ENCODE measurements at regions not wholly inside any gene's neighbourhood (a gene's known extent, or its start where the extent isn't known, plus 50 kb on each side); places are given as distances from the start of the nearest gene placed in this dataset.
A peak's percentile ranks its signal among the peaks of the same experiment; 100 is the strongest.

GRCh38 chr17:73698966-73699365 lies 54.7 kb upstream of the SDK2 start (continued):
- no peak for TF ChIP-seq CTCF (IDR thresholded peaks at IDR 0.05)
- TF ChIP-seq ZNF281 (CRISPR knock-in tag; IDR thresholded peaks at IDR 0.05), result no peak
- TF ChIP-seq ZNF512 (CRISPR knock-in tag; IDR thresholded peaks at IDR 0.05; ENCODE audit: borderline replicate concordance), result no peak

GRCh38 chr17:73701701-73702100 lies 57.5 kb upstream of the SDK2 start:
- Mint-ChIP-seq H3K4me3 (no peak overlapping the region), H3K9me3 (peaks cover 7% of the 10 kb centered on the region), H3K36me3 (no peaks in the 10 kb centered on the region), H3K4me1 (0 out of 2 replicates have a peak, but pooled peaks cover 2% of the 10 kb centered on the region), H3K27ac (peak overlapping the region; percentile 48; the same call in 1 of the 2 replicates), H3K27me3 (ENCODE audit: low read depth) (no peaks in the 10 kb centered on the region; the same call in 1 of the 2 replicates)
- ChIA-PET POLR2A (no interaction called here), CTCF (interaction anchor here (1.0 to 1.4 kb wide), 2 partner anchors 8 to 56 kb away, joined by 4 to 5 read pairs; no protein-coding TSS in a partner anchor)
- DNase-seq (ENCODE audit: low spot score) (no peak), ATAC-seq (no peak)
- TF ChIP-seq PRRX2 (CRISPR knock-in tag; IDR thresholded peaks at IDR 0.05), result no peak
- no peak for TF ChIP-seq MXD4 (CRISPR knock-in tag; IDR thresholded peaks at IDR 0.05; ENCODE audit: borderline replicate concordance)
- TF ChIP-seq SMAD3 (CRISPR knock-in tag; IDR thresholded peaks at IDR 0.05; ENCODE audit: borderline replicate concordance), result no peak
- no peak for TF ChIP-seq JAZF1 (CRISPR knock-in tag; IDR thresholded peaks at IDR 0.05)
- TF ChIP-seq KAT7 (CRISPR knock-in tag; IDR thresholded peaks at IDR 0.05; ENCODE audit: borderline replicate concordance), result no peak
- no peak for TF ChIP-seq SOX15 (CRISPR knock-in tag; IDR thresholded peaks at IDR 0.05)
- no peak for TF ChIP-seq FOXP1 (CRISPR knock-in tag; IDR thresholded peaks at IDR 0.05; ENCODE audit: borderline replicate concordance)
- TF ChIP-seq MAX (CRISPR knock-in tag; IDR thresholded peaks at IDR 0.05), result no peak
- TF ChIP-seq RORB (CRISPR knock-in tag; IDR thresholded peaks at IDR 0.05), result no peak
- no peak for TF ChIP-seq ZNF416 (CRISPR knock-in tag; IDR thresholded peaks at IDR 0.05)
- no peak for TF ChIP-seq NFYB (CRISPR knock-in tag; conservative IDR thresholded peaks at IDR 0.05; ENCODE audit: low read depth)
- TF ChIP-seq GTF2I (CRISPR knock-in tag; conservative IDR thresholded peaks at IDR 0.05), result no peak

- ChIA-PET CTCF (interaction anchor here (1.5 kb wide), 1 partner anchor 53 kb away, joined by 3 read pairs; no protein-coding TSS in a partner anchor), POLR2A (no interaction called here)
- no peak for TF ChIP-seq TP53 (CRISPR knock-in tag; IDR thresholded peaks at IDR 0.05)
- TF ChIP-seq HMGA2 (CRISPR knock-in tag; IDR thresholded peaks at IDR 0.05), result no peak
- TF ChIP-seq, protein P1, sequence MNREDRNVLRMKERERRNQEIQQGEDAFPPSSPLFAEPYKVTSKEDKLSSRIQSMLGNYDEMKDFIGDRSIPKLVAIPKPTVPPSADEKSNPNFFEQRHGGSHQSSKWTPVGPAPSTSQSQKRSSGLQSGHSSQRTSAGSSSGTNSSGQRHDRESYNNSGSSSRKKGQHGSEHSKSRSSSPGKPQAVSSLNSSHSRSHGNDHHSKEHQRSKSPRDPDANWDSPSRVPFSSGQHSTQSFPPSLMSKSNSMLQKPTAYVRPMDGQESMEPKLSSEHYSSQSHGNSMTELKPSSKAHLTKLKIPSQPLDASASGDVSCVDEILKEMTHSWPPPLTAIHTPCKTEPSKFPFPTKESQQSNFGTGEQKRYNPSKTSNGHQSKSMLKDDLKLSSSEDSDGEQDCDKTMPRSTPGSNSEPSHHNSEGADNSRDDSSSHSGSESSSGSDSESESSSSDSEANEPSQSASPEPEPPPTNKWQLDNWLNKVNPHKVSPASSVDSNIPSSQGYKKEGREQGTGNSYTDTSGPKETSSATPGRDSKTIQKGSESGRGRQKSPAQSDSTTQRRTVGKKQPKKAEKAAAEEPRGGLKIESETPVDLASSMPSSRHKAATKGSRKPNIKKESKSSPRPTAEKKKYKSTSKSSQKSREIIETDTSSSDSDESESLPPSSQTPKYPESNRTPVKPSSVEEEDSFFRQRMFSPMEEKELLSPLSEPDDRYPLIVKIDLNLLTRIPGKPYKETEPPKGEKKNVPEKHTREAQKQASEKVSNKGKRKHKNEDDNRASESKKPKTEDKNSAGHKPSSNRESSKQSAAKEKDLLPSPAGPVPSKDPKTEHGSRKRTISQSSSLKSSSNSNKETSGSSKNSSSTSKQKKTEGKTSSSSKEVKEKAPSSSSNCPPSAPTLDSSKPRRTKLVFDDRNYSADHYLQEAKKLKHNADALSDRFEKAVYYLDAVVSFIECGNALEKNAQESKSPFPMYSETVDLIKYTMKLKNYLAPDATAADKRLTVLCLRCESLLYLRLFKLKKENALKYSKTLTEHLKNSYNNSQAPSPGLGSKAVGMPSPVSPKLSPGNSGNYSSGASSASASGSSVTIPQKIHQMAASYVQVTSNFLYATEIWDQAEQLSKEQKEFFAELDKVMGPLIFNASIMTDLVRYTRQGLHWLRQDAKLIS (CRISPR knock-in tag; IDR thresholded peaks at IDR 0.05; ENCODE audit: borderline replicate concordance), result no peak
- no peak for TF ChIP-seq RELA (CRISPR knock-in tag; IDR thresholded peaks at IDR 0.05; ENCODE audit: borderline replicate concordance)
- TF ChIP-seq, protein P2, sequence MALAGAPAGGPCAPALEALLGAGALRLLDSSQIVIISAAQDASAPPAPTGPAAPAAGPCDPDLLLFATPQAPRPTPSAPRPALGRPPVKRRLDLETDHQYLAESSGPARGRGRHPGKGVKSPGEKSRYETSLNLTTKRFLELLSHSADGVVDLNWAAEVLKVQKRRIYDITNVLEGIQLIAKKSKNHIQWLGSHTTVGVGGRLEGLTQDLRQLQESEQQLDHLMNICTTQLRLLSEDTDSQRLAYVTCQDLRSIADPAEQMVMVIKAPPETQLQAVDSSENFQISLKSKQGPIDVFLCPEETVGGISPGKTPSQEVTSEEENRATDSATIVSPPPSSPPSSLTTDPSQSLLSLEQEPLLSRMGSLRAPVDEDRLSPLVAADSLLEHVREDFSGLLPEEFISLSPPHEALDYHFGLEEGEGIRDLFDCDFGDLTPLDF (CRISPR knock-in tag; IDR thresholded peaks at IDR 0.05), result no peak
- TF ChIP-seq TCF7 (CRISPR knock-in tag; IDR thresholded peaks at IDR 0.05; ENCODE audit: low read depth), result no peak
- no peak for TF ChIP-seq ZNF423 (CRISPR knock-in tag; IDR thresholded peaks at IDR 0.05)
- TF ChIP-seq ATF1 (CRISPR knock-in tag; IDR thresholded peaks at IDR 0.05), result no peak
- no peak for TF ChIP-seq ESRRA (CRISPR knock-in tag; IDR thresholded peaks at IDR 0.05; ENCODE audit: borderline replicate concordance)
- TF ChIP-seq SMAD3 (CRISPR knock-in tag; IDR thresholded peaks at IDR 0.05; ENCODE audit: borderline replicate concordance), result no peak
- ATAC-seq (no peak; the same call in 1 of the 2 replicates), DNase-seq (ENCODE audit: low spot score) (no peak)
- no peak overlapping the region for H3K27ac Mint-ChIP-seq
- H3K4me3 Mint-ChIP-seq, result no peak overlapping the region
- peaks cover 17% of the 10 kb centered on the region for H3K9me3 Mint-ChIP-seq
- peaks cover 4% of the 10 kb centered on the region; the same call in 1 of the 2 replicates for H3K27me3 Mint-ChIP-seq (ENCODE audit: low read depth)
- H3K36me3 Mint-ChIP-seq, result no peaks in the 10 kb centered on the region
- 0 out of 2 replicates have a peak, but pooled peaks cover 6% of the 10 kb centered on the region for H3K4me1 Mint-ChIP-seq
Observed at GRCh38 chr17:73703192-73703591, 58.9 kb upstream of the SDK2 start.
